HG02973 (cell line): ENCODE measurements at regions not wholly inside any gene's neighbourhood (a gene's known extent, or its start where the extent isn't known, plus 50 kb on each side); places are given as distances from the start of the nearest gene placed in this dataset.

Source experiments
- ATAC-seq: cut with Tn5 transposase; IDR thresholded peaks from one replicate; pipeline ENCODE4 v1.9.1; 2021; ENCODE audit warnings: moderate library complexity; ENCODE audit not compliant: unreplicated experiment

- ATAC-seq: no peak
These were observed 855.3 kb downstream of the PCDH7 start for GRCh38 chr4:31575504-31575903.

- ATAC-seq: no peak
These were observed 860.7 kb downstream of the PCDH7 start for GRCh38 chr4:31580843-31581242.

GRCh38 chr4:31585503-31585902 lies 865.3 kb downstream of the PCDH7 start:
- ATAC-seq: no peak

- no peak for ATAC-seq
These were observed 872.1 kb downstream of the PCDH7 start for GRCh38 chr4:31592293-31592692.

- no peak for ATAC-seq
These were observed 875.3 kb downstream of the PCDH7 start for GRCh38 chr4:31595496-31595895.

- ATAC-seq: no peak
These were observed 878.5 kb downstream of the PCDH7 start for GRCh38 chr4:31598639-31599038.

GRCh38 chr4:31601793-31602192 lies 881.6 kb downstream of the PCDH7 start:
- ATAC-seq: no peak

- no peak for ATAC-seq
These were observed 893.9 kb downstream of the PCDH7 start for GRCh38 chr4:31613946-31614623.

GRCh38 chr4:31617667-31618066 lies 897.5 kb downstream of the PCDH7 start:
- no peak for ATAC-seq

- no peak for ATAC-seq
These were observed 900.3 kb downstream of the PCDH7 start for GRCh38 chr4:31620476-31620875.

- ATAC-seq: no peak
These were observed 925.1 kb downstream of the PCDH7 start for GRCh38 chr4:31645236-31645635.

GRCh38 chr4:31647786-31648185 lies 927.6 kb downstream of the PCDH7 start:
- ATAC-seq: no peak

GRCh38 chr4:31649878-31650277 lies 929.7 kb downstream of the PCDH7 start:
- ATAC-seq: no peak

- ATAC-seq: no peak
These were observed 931.4 kb downstream of the PCDH7 start for GRCh38 chr4:31651541-31651940.

- no peak for ATAC-seq
These were observed 935.2 kb downstream of the PCDH7 start for GRCh38 chr4:31655328-31655727.

GRCh38 chr4:31657859-31658570 lies 937.8 kb downstream of the PCDH7 start:
- ATAC-seq: no peak

- no peak for ATAC-seq
These were observed 940.7 kb downstream of the PCDH7 start for GRCh38 chr4:31660916-31661315.

GRCh38 chr4:31662951-31663350 lies 942.8 kb downstream of the PCDH7 start:
- no peak for ATAC-seq

GRCh38 chr4:31667686-31668085 lies 947.5 kb downstream of the PCDH7 start:
- ATAC-seq: no peak

- ATAC-seq: no peak
These were observed 954.3 kb downstream of the PCDH7 start for GRCh38 chr4:31674313-31674947.

- ATAC-seq: no peak
These were observed 958.2 kb downstream of the PCDH7 start for GRCh38 chr4:31678356-31678755.

GRCh38 chr4:31682796-31683195 lies 962.6 kb downstream of the PCDH7 start:
- ATAC-seq: no peak
